C4-2B (cell line): ENCODE measurements at regions not wholly inside any gene's neighbourhood (a gene's known extent, or its start where the extent isn't known, plus 50 kb on each side); places are given as distances from the start of the nearest gene placed in this dataset.

Experiments
- CTCF ChIP-seq: fragments of 450-650 bp; conservative IDR thresholded peaks from 2 replicates; pipeline ENCODE4 v1.5.1; 2017; ENCODE audit warnings: mild to moderate bottlenecking
- ZFX ChIP-seq: fragments of 450-650 bp; IDR thresholded peaks from 2 replicates; pipeline ENCODE4 v1.6.1; 2017

GRCh38 chr3:4099607-4100006 is 203.6 kb upstream of the SETMAR start:
- TF ChIP-seq CTCF (no peak), ZFX (no peak)
